K562 (cell line): ENCODE measurements at regions not wholly inside any gene's neighbourhood (a gene's known extent, or its start where the extent isn't known, plus 50 kb on each side); places are given as distances from the start of the nearest gene placed in this dataset.

Experiments used
- ATAC-seq: fragments of 200-7000 bp; cut with Tn5 transposase; 3 replicates; pipeline ENCODE4 v1.9.1; 2020; ENCODE audit warnings: moderate library complexity
- BruUV-seq: library from RNA; stranded (reverse); fragments of 400-500 nt; replicated peaks from 2 replicates; lab custom pipeline; 2021; lab: Mats Ljungman, UMichigan
- CTCF ChIA-PET: fragments of 300-600 bp; formaldehyde crosslinking; extraction: SDS; loops from one replicate; lab custom pipeline; 2021; ENCODE audit warnings: low intra/inter-chr PET ratio; lab: Yijun Ruan, JAX
- POLR2A ChIA-PET: fragments of 300-600, 350-650 bp; sonication (Branson Sonifier 250); formaldehyde crosslinking; extraction: SDS; loops from one replicate; lab custom pipeline; 2021; ENCODE audit warnings: antibody characterized with exemption, inconsistent platforms; lab: Yijun Ruan, JAX
- DNase-seq, 4 experiments: peaks; one replicate each; pipeline versions ENCODE4 v3.0.0 to v3.0.0-alpha.2; 2011 to 2018; ENCODE audit warnings: low spot score in 3 of 4, mixed read lengths in 3 of 4; ENCODE audit errors: extremely low read depth in 1 of 4
- FAIRE-seq: peaks from 2 replicates; lab custom pipeline; 2011; peaks lifted over from hg19 to GRCh38; lab: Jason Lieb, UNC
- H2AFZ ChIP-seq: 2 replicates; pipeline ENCODE4 v1.6.0; 2011; ENCODE audit warnings: low read depth, low read length, control low read depth, inconsistent platforms
- H3K27ac ChIP-seq: fragments of 200-600 bp; 3 replicates; pipeline ENCODE4 v1.8.0; 2011; ENCODE audit warnings: low read depth, mild to moderate bottlenecking, control low read depth, inconsistent platforms, low read length, moderate library complexity, mixed read lengths; ENCODE audit errors: extremely low read depth
- H3K27me3 ChIP-seq, 2 experiments: fragments of 300-600 bp in 1 of 2; 2 replicates in 1 of 2; 3 replicates in 1 of 2; pipeline versions ENCODE4 v1.6.0 to v1.8.0; 2011; ENCODE audit warnings: inconsistent platforms in 2 of 2, low read length in 2 of 2, mild to moderate bottlenecking in 1 of 2, mixed read lengths in 1 of 2, moderate library complexity in 1 of 2; ENCODE audit not compliant: control insufficient read depth in 2 of 2, insufficient read depth in 2 of 2
- H3K36me3 ChIP-seq: fragments of 300-600 bp; 3 replicates; pipeline ENCODE4 v1.8.0; 2011; ENCODE audit warnings: mild to moderate bottlenecking, low read length, inconsistent platforms; ENCODE audit not compliant: control insufficient read depth, insufficient read depth
- H3K4me1 ChIP-seq, 2 experiments: fragments of 200-600 bp in 1 of 2; replicated peaks in 1 of 2; 2 replicates in 1 of 2; 3 replicates in 1 of 2; pipeline versions ENCODE4 v1.5.1 to v1.8.0; 2011; ENCODE audit warnings: inconsistent platforms in 2 of 2, low read length in 2 of 2, mild to moderate bottlenecking in 1 of 2, mixed read lengths in 1 of 2, moderate library complexity in 1 of 2; ENCODE audit not compliant: control insufficient read depth in 2 of 2, insufficient read depth in 2 of 2
- H3K4me2 ChIP-seq: 2 replicates; pipeline ENCODE4 v1.6.1; 2011; ENCODE audit warnings: low read length, control low read depth, inconsistent platforms, mixed read lengths; ENCODE audit not compliant: insufficient read depth
- H3K4me3 ChIP-seq: fragments of 200-600 bp; sonication (generic), shearing (Covaris generic); 2 replicates; pipeline ENCODE4 v1.5.1; 2016; ENCODE audit warnings: control low read depth, inconsistent platforms
- H3K79me2 ChIP-seq: fragments of 200-600 bp; 3 replicates; pipeline ENCODE4 v1.8.0; 2011; ENCODE audit warnings: low read length, inconsistent platforms; ENCODE audit not compliant: control insufficient read depth, insufficient read depth
- H3K9ac ChIP-seq, 2 experiments: 2 replicates each; pipeline versions ENCODE4 v1.6.0 to v1.6.1; 2011; ENCODE audit warnings: low read depth in 2 of 2, low read length in 2 of 2, control low read depth in 1 of 2, inconsistent platforms in 1 of 2, mild to moderate bottlenecking in 1 of 2, mixed read lengths in 1 of 2; ENCODE audit not compliant: insufficient read depth in 1 of 2
- H3K9me1 ChIP-seq: one replicate; pipeline ENCODE4 v1.6.0; 2011; ENCODE audit warnings: inconsistent platforms, mild to moderate bottlenecking, low read length, moderate library complexity; ENCODE audit not compliant: control insufficient read depth, insufficient read depth
- H3K9me3 ChIP-seq: replicated peaks from 2 replicates; pipeline ENCODE4 v1.5.1; 2011; ENCODE audit warnings: low read depth, low read length, inconsistent platforms; ENCODE audit not compliant: control insufficient read depth, insufficient read depth
- H4K20me1 ChIP-seq: replicated peaks from 2 replicates; pipeline ENCODE4 v1.6.1; 2011; ENCODE audit warnings: low read length, inconsistent platforms, mixed read lengths; ENCODE audit not compliant: control insufficient read depth, insufficient read depth
- NFYB ChIP-seq: IDR thresholded peaks from 2 replicates; pipeline ENCODE4 v1.6.1; 2011; ENCODE audit warnings: mild to moderate bottlenecking, moderate library complexity; ENCODE audit not compliant: insufficient read length; ENCODE audit errors: extremely low read depth
- ZNF134 ChIP-seq: fragments of 250-450 bp; sonication (Bioruptor Pico); conservative IDR thresholded peaks from 2 replicates; pipeline ENCODE4 v1.4.0; 2020
- WGBS: fragments of 100-300 bp; shearing (Covaris generic); methylation state at CpG from one replicate; pipeline ENCODE4 v1.1.6; 2016; ENCODE audit warnings: low coverage, mixed read lengths; ENCODE audit not compliant: insufficient coverage; ENCODE audit errors: missing lambda C conversion rate; 5-methylcytosine and 5-hydroxymethylcytosine counted together
- in situ Hi-C: fragments of 300-500 bp; cut with MboI; formaldehyde crosslinking; loops from 4 replicates; pipeline ENCODE4 v1.15.0; 2018; ENCODE audit warnings: inconsistent platforms, mixed read lengths
- intact Hi-C: fragments of 100-400 bp; cut with micrococcal nuclease; formaldehyde crosslinking; loops from 2 replicates; pipeline ENCODE4 v1.14.2; 2022
- TF ChIP-seq, protein P1 (sequence below): fragments of 200-600 bp; sonication (generic); IDR thresholded peaks from one replicate; pipeline ENCODE4 v1.6.1; 2012; ENCODE audit warnings: mild to moderate bottlenecking, low read depth, low read length, inconsistent platforms
- TF ChIP-seq, protein P2 (sequence below): sonication (generic); formaldehyde crosslinking; IDR thresholded peaks from 2 replicates; pipeline ENCODE4 v1.8.0; 2022; ENCODE audit warnings: mild to moderate bottlenecking, missing genetic modification reagents
- TF ChIP-seq, protein P3 (sequence below): sonication (generic); formaldehyde crosslinking; IDR thresholded peaks from 2 replicates; pipeline ENCODE4 v1.8.0; 2022; ENCODE audit warnings: mild to moderate bottlenecking, missing genetic modification reagents

DNA sequence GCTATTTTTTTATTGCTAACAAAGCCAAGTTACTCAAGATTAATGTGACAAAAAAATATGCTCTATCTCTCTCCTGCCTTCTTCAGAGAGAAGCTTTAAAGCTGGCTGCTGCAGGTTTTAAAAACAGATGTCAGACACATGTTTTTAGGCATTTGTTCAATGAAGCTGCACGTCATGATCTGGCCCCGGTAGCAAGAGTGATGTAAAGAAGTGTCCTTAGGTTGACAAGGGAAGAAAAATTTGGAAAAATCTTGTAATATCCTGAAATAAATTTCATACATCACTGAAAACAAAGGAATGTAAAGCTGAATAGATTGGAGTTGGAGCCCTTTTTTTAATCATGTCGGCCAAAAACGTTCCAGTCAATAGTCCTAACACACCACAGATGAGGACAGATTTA, 531.4 kb upstream of the NBEA start:
- 0% methylated on average over 2 of the region's 4 CpGs for WGBS
- no peaks in the 10 kb centered on the region for H3K9me1 ChIP-seq
- in situ Hi-C loops = no loop called here
- H3K4me2 ChIP-seq = no peak overlapping the region
- no peaks in the 10 kb centered on the region for H3K4me1 ChIP-seq
- FAIRE-seq = no peak
- POLR2A ChIA-PET = no interaction called here
- TF ChIP-seq, protein P1, sequence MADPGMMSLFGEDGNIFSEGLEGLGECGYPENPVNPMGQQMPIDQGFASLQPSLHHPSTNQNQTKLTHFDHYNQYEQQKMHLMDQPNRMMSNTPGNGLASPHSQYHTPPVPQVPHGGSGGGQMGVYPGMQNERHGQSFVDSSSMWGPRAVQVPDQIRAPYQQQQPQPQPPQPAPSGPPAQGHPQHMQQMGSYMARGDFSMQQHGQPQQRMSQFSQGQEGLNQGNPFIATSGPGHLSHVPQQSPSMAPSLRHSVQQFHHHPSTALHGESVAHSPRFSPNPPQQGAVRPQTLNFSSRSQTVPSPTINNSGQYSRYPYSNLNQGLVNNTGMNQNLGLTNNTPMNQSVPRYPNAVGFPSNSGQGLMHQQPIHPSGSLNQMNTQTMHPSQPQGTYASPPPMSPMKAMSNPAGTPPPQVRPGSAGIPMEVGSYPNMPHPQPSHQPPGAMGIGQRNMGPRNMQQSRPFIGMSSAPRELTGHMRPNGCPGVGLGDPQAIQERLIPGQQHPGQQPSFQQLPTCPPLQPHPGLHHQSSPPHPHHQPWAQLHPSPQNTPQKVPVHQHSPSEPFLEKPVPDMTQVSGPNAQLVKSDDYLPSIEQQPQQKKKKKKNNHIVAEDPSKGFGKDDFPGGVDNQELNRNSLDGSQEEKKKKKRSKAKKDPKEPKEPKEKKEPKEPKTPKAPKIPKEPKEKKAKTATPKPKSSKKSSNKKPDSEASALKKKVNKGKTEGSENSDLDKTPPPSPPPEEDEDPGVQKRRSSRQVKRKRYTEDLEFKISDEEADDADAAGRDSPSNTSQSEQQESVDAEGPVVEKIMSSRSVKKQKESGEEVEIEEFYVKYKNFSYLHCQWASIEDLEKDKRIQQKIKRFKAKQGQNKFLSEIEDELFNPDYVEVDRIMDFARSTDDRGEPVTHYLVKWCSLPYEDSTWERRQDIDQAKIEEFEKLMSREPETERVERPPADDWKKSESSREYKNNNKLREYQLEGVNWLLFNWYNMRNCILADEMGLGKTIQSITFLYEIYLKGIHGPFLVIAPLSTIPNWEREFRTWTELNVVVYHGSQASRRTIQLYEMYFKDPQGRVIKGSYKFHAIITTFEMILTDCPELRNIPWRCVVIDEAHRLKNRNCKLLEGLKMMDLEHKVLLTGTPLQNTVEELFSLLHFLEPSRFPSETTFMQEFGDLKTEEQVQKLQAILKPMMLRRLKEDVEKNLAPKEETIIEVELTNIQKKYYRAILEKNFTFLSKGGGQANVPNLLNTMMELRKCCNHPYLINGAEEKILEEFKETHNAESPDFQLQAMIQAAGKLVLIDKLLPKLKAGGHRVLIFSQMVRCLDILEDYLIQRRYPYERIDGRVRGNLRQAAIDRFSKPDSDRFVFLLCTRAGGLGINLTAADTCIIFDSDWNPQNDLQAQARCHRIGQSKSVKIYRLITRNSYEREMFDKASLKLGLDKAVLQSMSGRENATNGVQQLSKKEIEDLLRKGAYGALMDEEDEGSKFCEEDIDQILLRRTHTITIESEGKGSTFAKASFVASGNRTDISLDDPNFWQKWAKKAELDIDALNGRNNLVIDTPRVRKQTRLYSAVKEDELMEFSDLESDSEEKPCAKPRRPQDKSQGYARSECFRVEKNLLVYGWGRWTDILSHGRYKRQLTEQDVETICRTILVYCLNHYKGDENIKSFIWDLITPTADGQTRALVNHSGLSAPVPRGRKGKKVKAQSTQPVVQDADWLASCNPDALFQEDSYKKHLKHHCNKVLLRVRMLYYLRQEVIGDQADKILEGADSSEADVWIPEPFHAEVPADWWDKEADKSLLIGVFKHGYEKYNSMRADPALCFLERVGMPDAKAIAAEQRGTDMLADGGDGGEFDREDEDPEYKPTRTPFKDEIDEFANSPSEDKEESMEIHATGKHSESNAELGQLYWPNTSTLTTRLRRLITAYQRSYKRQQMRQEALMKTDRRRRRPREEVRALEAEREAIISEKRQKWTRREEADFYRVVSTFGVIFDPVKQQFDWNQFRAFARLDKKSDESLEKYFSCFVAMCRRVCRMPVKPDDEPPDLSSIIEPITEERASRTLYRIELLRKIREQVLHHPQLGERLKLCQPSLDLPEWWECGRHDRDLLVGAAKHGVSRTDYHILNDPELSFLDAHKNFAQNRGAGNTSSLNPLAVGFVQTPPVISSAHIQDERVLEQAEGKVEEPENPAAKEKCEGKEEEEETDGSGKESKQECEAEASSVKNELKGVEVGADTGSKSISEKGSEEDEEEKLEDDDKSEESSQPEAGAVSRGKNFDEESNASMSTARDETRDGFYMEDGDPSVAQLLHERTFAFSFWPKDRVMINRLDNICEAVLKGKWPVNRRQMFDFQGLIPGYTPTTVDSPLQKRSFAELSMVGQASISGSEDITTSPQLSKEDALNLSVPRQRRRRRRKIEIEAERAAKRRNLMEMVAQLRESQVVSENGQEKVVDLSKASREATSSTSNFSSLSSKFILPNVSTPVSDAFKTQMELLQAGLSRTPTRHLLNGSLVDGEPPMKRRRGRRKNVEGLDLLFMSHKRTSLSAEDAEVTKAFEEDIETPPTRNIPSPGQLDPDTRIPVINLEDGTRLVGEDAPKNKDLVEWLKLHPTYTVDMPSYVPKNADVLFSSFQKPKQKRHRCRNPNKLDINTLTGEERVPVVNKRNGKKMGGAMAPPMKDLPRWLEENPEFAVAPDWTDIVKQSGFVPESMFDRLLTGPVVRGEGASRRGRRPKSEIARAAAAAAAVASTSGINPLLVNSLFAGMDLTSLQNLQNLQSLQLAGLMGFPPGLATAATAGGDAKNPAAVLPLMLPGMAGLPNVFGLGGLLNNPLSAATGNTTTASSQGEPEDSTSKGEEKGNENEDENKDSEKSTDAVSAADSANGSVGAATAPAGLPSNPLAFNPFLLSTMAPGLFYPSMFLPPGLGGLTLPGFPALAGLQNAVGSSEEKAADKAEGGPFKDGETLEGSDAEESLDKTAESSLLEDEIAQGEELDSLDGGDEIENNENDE = no peak
- no peak for TF ChIP-seq NFYB
- TF ChIP-seq ZNF134 (CRISPR knock-in tag) = no peak
- TF ChIP-seq, protein P2, sequence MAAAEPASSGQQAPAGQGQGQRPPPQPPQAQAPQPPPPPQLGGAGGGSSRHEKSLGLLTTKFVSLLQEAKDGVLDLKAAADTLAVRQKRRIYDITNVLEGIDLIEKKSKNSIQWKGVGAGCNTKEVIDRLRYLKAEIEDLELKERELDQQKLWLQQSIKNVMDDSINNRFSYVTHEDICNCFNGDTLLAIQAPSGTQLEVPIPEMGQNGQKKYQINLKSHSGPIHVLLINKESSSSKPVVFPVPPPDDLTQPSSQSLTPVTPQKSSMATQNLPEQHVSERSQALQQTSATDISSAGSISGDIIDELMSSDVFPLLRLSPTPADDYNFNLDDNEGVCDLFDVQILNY (CRISPR knock-in tag) = no peak
- TF ChIP-seq, protein P3, sequence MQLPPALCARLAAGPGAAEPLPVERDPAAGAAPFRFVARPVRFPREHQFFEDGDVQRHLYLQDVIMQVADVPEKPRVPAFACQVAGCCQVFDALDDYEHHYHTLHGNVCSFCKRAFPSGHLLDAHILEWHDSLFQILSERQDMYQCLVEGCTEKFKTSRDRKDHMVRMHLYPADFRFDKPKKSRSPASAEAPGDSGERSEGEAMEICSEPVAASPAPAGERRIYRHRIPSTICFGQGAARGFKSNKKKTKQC (CRISPR knock-in tag) = no peak
- TF ChIP-seq, all 486 proteins: peak for 0
- Histone ChIP-seq H3K9me3 (no peaks in the 10 kb centered on the region), H2AFZ (no peak overlapping the region), H3K9ac (no peak overlapping the region), H3K79me2 (no peaks in the 10 kb centered on the region), H3K27me3 (no peaks in the 10 kb centered on the region), H3K4me3 (no peak overlapping the region), H3K36me3 (no peaks in the 10 kb centered on the region), H4K20me1 (no peaks in the 10 kb centered on the region), H3K27ac (no peak overlapping the region)
- DNase-seq (no peak), ATAC-seq (no peak)
- intact Hi-C loops = no loop called here
- no TSS peak for BruUV-seq
- CTCF ChIA-PET = no interaction called here
